T1000 (cell line): ENCODE measurements at regions not wholly inside any gene's neighbourhood (a gene's known extent, or its start where the extent isn't known, plus 50 kb on each side); places are given as distances from the start of the nearest gene placed in this dataset.
"Not testable (repeated sequence)": the region's sequence is repeated elsewhere in the genome, so short reads cannot be mapped to it uniquely, and the experiment has no call there.

Source experiments
- DNase-seq: peaks from one replicate; lab custom pipeline; 2025; ENCODE audit warnings: mixed read lengths; lab: John Stamatoyannopoulos, UW

- peak; percentile 14 for DNase-seq
These were observed 229.8 kb upstream of the TEX13C start for GRCh38 chrX:125089761-125090445.

GRCh38 chrX:125093852-125094251 is 225.8 kb upstream of the TEX13C start:
- DNase-seq: no peak

- no peak for DNase-seq
These were observed 224.8 kb upstream of the TEX13C start for GRCh38 chrX:125094901-125095300.

GRCh38 chrX:125096469-125096868 is 223.2 kb upstream of the TEX13C start:
- DNase-seq: no peak

- DNase-seq: no peak
These were observed 222.8 kb upstream of the TEX13C start for GRCh38 chrX:125096870-125097269.

GRCh38 chrX:125101971-125102755 is 217.5 kb upstream of the TEX13C start:
- DNase-seq: no peak

GRCh38 chrX:125103693-125104092 is 216.0 kb upstream of the TEX13C start:
- no peak for DNase-seq

GRCh38 chrX:125108921-125109320 is 210.8 kb upstream of the TEX13C start:
- no peak for DNase-seq

- DNase-seq: no peak
These were observed 188.5 kb upstream of the TEX13C start for GRCh38 chrX:125131164-125131563.

GRCh38 chrX:125132274-125132673 is 187.4 kb upstream of the TEX13C start:
- no peak for DNase-seq

GRCh38 chrX:125137521-125137920 is 182.2 kb upstream of the TEX13C start:
- DNase-seq: no peak

- peak; percentile 0 for DNase-seq
These were observed 169.4 kb upstream of the TEX13C start for GRCh38 chrX:125150231-125150630.

GRCh38 chrX:125151146-125151545 is 168.5 kb upstream of the TEX13C start:
- DNase-seq: no peak

- DNase-seq: no peak
These were observed 167.7 kb upstream of the TEX13C start for GRCh38 chrX:125152011-125152410.

GRCh38 chrX:125153621-125154020 is 166.1 kb upstream of the TEX13C start:
- no peak for DNase-seq

- DNase-seq: not testable (repeated sequence)
These were observed 165.1 kb upstream of the TEX13C start for GRCh38 chrX:125154288-125155257.

GRCh38 chrX:125155296-125156033 is 164.2 kb upstream of the TEX13C start:
- DNase-seq: not testable (repeated sequence)

- no peak for DNase-seq
These were observed 149.2 kb upstream of the TEX13C start for GRCh38 chrX:125170459-125170858.

- DNase-seq: no peak
These were observed 147.1 kb upstream of the TEX13C start for GRCh38 chrX:125172531-125172930.

- no peak for DNase-seq
These were observed 143.6 kb upstream of the TEX13C start for GRCh38 chrX:125175991-125176584.

- DNase-seq: no peak
These were observed 125.8 kb upstream of the TEX13C start for GRCh38 chrX:125193921-125194320.
